CD4-positive, CD25-positive, alpha-beta regulatory T cell (primary cell): ENCODE measurements at regions not wholly inside any gene's neighbourhood (a gene's known extent, or its start where the extent isn't known, plus 50 kb on each side); places are given as distances from the start of the nearest gene placed in this dataset.
A peak's percentile ranks its signal among the peaks of the same experiment; 100 is the strongest.
"Not testable (repeated sequence)": the region's sequence is repeated elsewhere in the genome, so short reads cannot be mapped to it uniquely, and the experiment has no call there.

ENCODE experiments used
- ATAC-seq, 2 donors: fragments of 150-1000 bp; cut with Tn5 transposase; one replicate each; pipeline ENCODE4 v1.10.0; 2021; ENCODE audit warnings: low read depth in 2 of 2, moderate number of reproducible peaks in 2 of 2, moderate library complexity in 1 of 2
- DNase-seq, 3 donors: peaks; one replicate each; pipeline versions ENCODE4 v3.0.0 to v3.0.0-alpha.2; 2012 to 2022; ENCODE audit warnings: mixed read lengths in 1 of 3
- H3K27ac ChIP-seq: one replicate; pipeline ENCODE4 v1.7.0; 2013; ENCODE audit warnings: mild to moderate bottlenecking, low read length; ENCODE audit not compliant: insufficient read depth, poor library complexity, severe bottlenecking
- H3K27me3 ChIP-seq: one replicate; pipeline ENCODE4 v1.7.0; 2013; ENCODE audit warnings: low read length; ENCODE audit not compliant: control insufficient read depth, insufficient read depth
- H3K36me3 ChIP-seq: one replicate; pipeline ENCODE4 v1.7.0; 2013; ENCODE audit warnings: mild to moderate bottlenecking, low read length, moderate library complexity; ENCODE audit not compliant: control insufficient read depth, insufficient read depth
- H3K4me1 ChIP-seq: 2 replicates; pipeline ENCODE4 v1.7.0; 2013; ENCODE audit warnings: mild to moderate bottlenecking, low read length; ENCODE audit not compliant: insufficient read depth, control insufficient read depth, poor library complexity, severe bottlenecking
- H3K4me3 ChIP-seq: one replicate; pipeline ENCODE4 v1.7.0; 2013; ENCODE audit warnings: low read depth, mild to moderate bottlenecking, low read length, moderate library complexity
- H3K9me3 ChIP-seq, 2 experiments: 1 replicate in 1 of 2; 2 replicates in 1 of 2; pipeline ENCODE4 v1.7.0; 2013; ENCODE audit warnings: low read length in 2 of 2, mild to moderate bottlenecking in 1 of 2, moderate library complexity in 1 of 2; ENCODE audit not compliant: control insufficient read depth in 2 of 2
- H3K27ac Mint-ChIP-seq, 3 donors: one replicate each; pipeline ENCODE4 v1.8.0; 2020 to 2022; ENCODE audit warnings: mild to moderate bottlenecking in 3 of 3, mixed read lengths in 3 of 3, moderate library complexity in 2 of 3
- H3K27me3 Mint-ChIP-seq: one replicate; pipeline ENCODE4 v1.8.0; 2022; ENCODE audit warnings: mild to moderate bottlenecking, mixed read lengths
- H3K36me3 Mint-ChIP-seq: one replicate; pipeline ENCODE4 v1.8.0; 2020; ENCODE audit warnings: mixed read lengths
- H3K4me1 Mint-ChIP-seq, 4 donors: one replicate each; pipeline ENCODE4 v1.8.0; 2020 to 2022; ENCODE audit warnings: mixed read lengths in 4 of 4, mild to moderate bottlenecking in 1 of 4
- H3K4me3 Mint-ChIP-seq, 4 donors: one replicate each; pipeline ENCODE4 v1.8.0; 2020 to 2022; ENCODE audit warnings: mild to moderate bottlenecking in 4 of 4, mixed read lengths in 4 of 4, moderate library complexity in 3 of 4
- H3K9me3 Mint-ChIP-seq, 7 donors: one replicate each; pipeline ENCODE4 v1.8.0; 2020 to 2022; ENCODE audit warnings: mixed read lengths in 7 of 7, mild to moderate bottlenecking in 3 of 7, moderate library complexity in 2 of 7

GRCh38 chrX:46152756-46153155 is 392.5 kb downstream of the ZNF674 start:
- H3K27me3 Mint-ChIP-seq = no peaks in the 10 kb centered on the region
- H3K27ac Mint-ChIP-seq = no peak overlapping the region
- no peak overlapping the region for H3K4me3 Mint-ChIP-seq
- H3K4me3 ChIP-seq = no peak overlapping the region
- H3K27ac ChIP-seq = no peak overlapping the region
- ATAC-seq (no peak), DNase-seq (no peak)
- H3K9me3 ChIP-seq = no peaks in the 10 kb centered on the region
- H3K36me3 Mint-ChIP-seq = no peaks in the 10 kb centered on the region
- H3K4me1 Mint-ChIP-seq = no peaks in the 10 kb centered on the region
- no peaks in the 10 kb centered on the region for H3K4me1 ChIP-seq
- no peaks in the 10 kb centered on the region for H3K36me3 ChIP-seq
- H3K27me3 ChIP-seq = no peaks in the 10 kb centered on the region
- peaks cover 0 to 3% (median 0%) of the 10 kb centered on the region in 7 donors for H3K9me3 Mint-ChIP-seq

- H3K27ac Mint-ChIP-seq, ATAC-seq, H3K4me1 Mint-ChIP-seq, DNase-seq, H3K27ac ChIP-seq, H3K36me3 ChIP-seq, H3K4me1 ChIP-seq, H3K4me3 Mint-ChIP-seq, H3K4me3 ChIP-seq, H3K9me3 ChIP-seq, H3K27me3 Mint-ChIP-seq, H3K9me3 Mint-ChIP-seq, H3K27me3 ChIP-seq, H3K36me3 Mint-ChIP-seq: not testable (repeated sequence)
These were observed 393.9 kb downstream of the ZNF674 start for GRCh38 chrX:46151332-46151731.

- H3K4me1 Mint-ChIP-seq = peaks cover 0 to 4% (median 0%) of the 10 kb centered on the region in 4 donors
- no peak overlapping the region for H3K4me3 ChIP-seq
- peaks cover 0 to 5% (median 0%) of the 10 kb centered on the region in 7 donors for H3K9me3 Mint-ChIP-seq
- no peak overlapping the region for H3K27ac Mint-ChIP-seq
- ATAC-seq = no peak
- H3K4me1 ChIP-seq = no peaks in the 10 kb centered on the region
- H3K4me3 Mint-ChIP-seq = no peak overlapping the region
- no peaks in the 10 kb centered on the region for H3K27me3 ChIP-seq
- H3K36me3 Mint-ChIP-seq = no peaks in the 10 kb centered on the region
- no peaks in the 10 kb centered on the region for H3K9me3 ChIP-seq
- no peak for DNase-seq
- H3K36me3 ChIP-seq = no peaks in the 10 kb centered on the region
- H3K27ac ChIP-seq = no peak overlapping the region
- peaks cover 4% of the 10 kb centered on the region for H3K27me3 Mint-ChIP-seq
These were observed 400.7 kb downstream of the ZNF674 start for GRCh38 chrX:46144566-46144965.

GRCh38 chrX:46140272-46140671 is 404.9 kb downstream of the ZNF674 start:
- Histone ChIP-seq H3K9me3 (no peaks in the 10 kb centered on the region), H3K4me1 (no peaks in the 10 kb centered on the region), H3K27me3 (no peaks in the 10 kb centered on the region), H3K4me3 (no peak overlapping the region), H3K27ac (no peak overlapping the region), H3K36me3 (no peaks in the 10 kb centered on the region)
- H3K36me3 Mint-ChIP-seq = no peaks in the 10 kb centered on the region
- H3K4me3 Mint-ChIP-seq = no peak overlapping the region
- peaks cover 0 to 4% (median 0%) of the 10 kb centered on the region in 4 donors for H3K4me1 Mint-ChIP-seq
- DNase-seq (no peak), ATAC-seq (no peak)
- peaks cover 0 to 5% (median 0%) of the 10 kb centered on the region in 7 donors for H3K9me3 Mint-ChIP-seq
- H3K27ac Mint-ChIP-seq = no peak overlapping the region
- H3K27me3 Mint-ChIP-seq = peaks cover 4% of the 10 kb centered on the region

DNA sequence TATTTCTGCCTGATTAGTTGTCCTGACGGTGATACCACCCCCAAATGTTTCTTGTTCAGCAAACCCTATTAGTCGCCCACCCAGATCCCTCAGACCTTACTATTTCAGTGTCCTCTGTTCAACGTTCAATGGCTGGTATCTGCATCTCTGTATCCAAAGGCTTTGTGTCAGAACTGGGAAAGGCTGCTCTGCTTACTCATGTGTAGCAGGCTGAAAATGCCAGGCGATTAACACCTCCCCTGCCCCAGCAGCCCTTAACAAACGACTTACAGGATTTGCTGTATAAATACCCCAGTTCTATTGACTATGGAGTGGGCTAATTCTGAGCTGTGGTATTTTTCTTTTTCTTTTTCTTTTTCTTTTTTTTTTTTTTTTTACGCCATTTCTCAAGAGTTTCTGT is 415.0 kb downstream of the ZNF674 start:
- Mint-ChIP-seq H3K27me3 (peaks cover 4% of the 10 kb centered on the region), H3K4me1 (no peaks in the 10 kb centered on the region), H3K36me3 (no peaks in the 10 kb centered on the region), H3K4me3 (no peak overlapping the region), H3K27ac (no peak overlapping the region), H3K9me3 (no peaks in the 10 kb centered on the region)
- Histone ChIP-seq H3K36me3 (no peaks in the 10 kb centered on the region), H3K27me3 (peaks cover 3% of the 10 kb centered on the region), H3K4me1 (no peaks in the 10 kb centered on the region), H3K27ac (no peak overlapping the region), H3K9me3 (no peaks in the 10 kb centered on the region), H3K4me3 (no peak overlapping the region)
- ATAC-seq = no peak
- no peak for DNase-seq

DNA sequence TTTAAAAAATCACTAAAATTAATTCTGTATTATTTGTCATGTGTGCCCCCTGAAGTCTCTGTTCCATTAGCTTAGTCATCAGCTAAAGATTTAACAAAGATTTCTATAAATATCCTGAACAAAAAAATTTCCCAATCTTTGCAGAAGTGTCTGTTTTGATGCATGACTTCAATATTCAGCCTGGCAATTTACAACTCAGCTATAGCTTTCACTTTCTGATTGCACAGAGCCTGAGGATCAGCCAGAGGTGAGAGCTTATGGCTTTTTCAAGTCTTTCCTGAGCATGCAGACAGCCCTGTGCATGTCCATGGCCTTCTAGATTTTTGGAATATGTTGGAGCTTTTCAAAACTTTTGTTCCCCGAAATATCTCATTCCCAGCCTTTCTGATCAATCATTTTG is 420.1 kb downstream of the ZNF674 start:
- no peaks in the 10 kb centered on the region for H3K4me1 Mint-ChIP-seq
- no peaks in the 10 kb centered on the region for H3K4me1 ChIP-seq
- no peaks in the 10 kb centered on the region for H3K9me3 ChIP-seq
- no peak overlapping the region for H3K27ac ChIP-seq
- H3K27me3 ChIP-seq = no peaks in the 10 kb centered on the region
- H3K36me3 ChIP-seq = no peaks in the 10 kb centered on the region
- H3K27me3 Mint-ChIP-seq = peaks cover 9% of the 10 kb centered on the region
- peaks cover 0 to 4% (median 0%) of the 10 kb centered on the region in 7 donors for H3K9me3 Mint-ChIP-seq
- H3K4me3 ChIP-seq = no peak overlapping the region
- DNase-seq (peak in 1 of 3 donors; percentile 2), ATAC-seq (no peak)
- no peak overlapping the region for H3K4me3 Mint-ChIP-seq
- H3K36me3 Mint-ChIP-seq = no peaks in the 10 kb centered on the region
- H3K27ac Mint-ChIP-seq = no peak overlapping the region

- H3K4me1 ChIP-seq = no peaks in the 10 kb centered on the region
- Mint-ChIP-seq H3K27me3 (no peaks in the 10 kb centered on the region), H3K27ac (no peak overlapping the region), H3K9me3 (peaks cover 0 to 5% (median 0%) of the 10 kb centered on the region in 7 donors), H3K36me3 (no peaks in the 10 kb centered on the region), H3K4me1 (no peaks in the 10 kb centered on the region), H3K4me3 (no peak overlapping the region)
- DNase-seq (no peak), ATAC-seq (no peak)
- H3K4me3 ChIP-seq = no peak overlapping the region
- H3K27me3 ChIP-seq = no peaks in the 10 kb centered on the region
- H3K36me3 ChIP-seq = no peaks in the 10 kb centered on the region
- H3K9me3 ChIP-seq = no peaks in the 10 kb centered on the region
- no peak overlapping the region for H3K27ac ChIP-seq
These were observed 428.0 kb downstream of the ZNF674 start for GRCh38 chrX:46117234-46117633.

- not testable (repeated sequence) for H3K9me3 Mint-ChIP-seq, H3K27ac ChIP-seq, H3K27ac Mint-ChIP-seq, H3K27me3 Mint-ChIP-seq, H3K4me3 Mint-ChIP-seq, H3K9me3 ChIP-seq, H3K27me3 ChIP-seq, H3K4me1 ChIP-seq, H3K36me3 Mint-ChIP-seq, ATAC-seq, DNase-seq, H3K36me3 ChIP-seq, H3K4me3 ChIP-seq, H3K4me1 Mint-ChIP-seq
These were observed 457.9 kb downstream of the ZNF674 start for GRCh38 chrX:46087310-46087709.
